ENCODE measurements at regions not wholly inside any gene's neighbourhood (a gene's known extent, or its start where the extent isn't known, plus 50 kb on each side); places are given as distances from the start of the nearest gene placed in this dataset.

DNA sequence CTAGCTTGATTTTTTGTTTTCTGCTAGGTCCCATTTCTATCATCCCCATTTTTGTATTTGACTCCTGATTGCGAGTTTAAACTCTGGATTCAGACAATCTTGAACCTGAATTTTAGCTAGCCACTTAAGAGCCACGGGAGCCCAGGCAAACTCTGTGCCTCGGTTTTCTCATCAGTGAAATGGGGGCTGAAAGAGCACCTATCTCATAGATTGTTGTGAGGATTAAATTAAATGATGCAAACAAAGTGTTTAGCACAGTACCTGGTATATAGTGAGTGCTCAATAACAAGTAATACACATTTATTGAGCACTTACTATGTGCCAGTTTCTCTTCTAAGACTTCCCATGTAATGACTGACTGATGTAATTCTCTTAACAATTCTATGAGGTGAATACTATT lies 158.1 kb upstream of the POU3F1 start (continued):
- TF ChIP-seq, protein P1, sequence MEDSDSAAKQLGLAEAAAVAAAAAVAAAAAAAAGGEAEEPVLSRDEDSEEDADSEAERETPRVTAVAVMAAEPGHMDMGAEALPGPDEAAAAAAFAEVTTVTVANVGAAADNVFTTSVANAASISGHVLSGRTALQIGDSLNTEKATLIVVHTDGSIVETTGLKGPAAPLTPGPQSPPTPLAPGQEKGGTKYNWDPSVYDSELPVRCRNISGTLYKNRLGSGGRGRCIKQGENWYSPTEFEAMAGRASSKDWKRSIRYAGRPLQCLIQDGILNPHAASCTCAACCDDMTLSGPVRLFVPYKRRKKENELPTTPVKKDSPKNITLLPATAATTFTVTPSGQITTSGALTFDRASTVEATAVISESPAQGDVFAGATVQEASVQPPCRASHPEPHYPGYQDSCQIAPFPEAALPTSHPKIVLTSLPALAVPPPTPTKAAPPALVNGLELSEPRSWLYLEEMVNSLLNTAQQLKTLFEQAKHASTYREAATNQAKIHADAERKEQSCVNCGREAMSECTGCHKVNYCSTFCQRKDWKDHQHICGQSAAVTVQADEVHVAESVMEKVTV (CRISPR knock-in tag; IDR thresholded peaks at IDR 0.05), result no peak
- no peak for TF ChIP-seq ADNP (tag; IDR thresholded peaks at IDR 0.05)
- no peak for TF ChIP-seq HDAC2 (IDR thresholded peaks at IDR 0.05)
- no peak for TF ChIP-seq ZNF175 (CRISPR knock-in tag; IDR thresholded peaks at IDR 0.05; ENCODE audit: low read depth)
- TF ChIP-seq KLF6 (CRISPR knock-in tag; IDR thresholded peaks at IDR 0.05; ENCODE audit: borderline replicate concordance), result no peak
- no peak for TF ChIP-seq LARP7 (IDR thresholded peaks at IDR 0.05)
- TF ChIP-seq, protein P2, sequence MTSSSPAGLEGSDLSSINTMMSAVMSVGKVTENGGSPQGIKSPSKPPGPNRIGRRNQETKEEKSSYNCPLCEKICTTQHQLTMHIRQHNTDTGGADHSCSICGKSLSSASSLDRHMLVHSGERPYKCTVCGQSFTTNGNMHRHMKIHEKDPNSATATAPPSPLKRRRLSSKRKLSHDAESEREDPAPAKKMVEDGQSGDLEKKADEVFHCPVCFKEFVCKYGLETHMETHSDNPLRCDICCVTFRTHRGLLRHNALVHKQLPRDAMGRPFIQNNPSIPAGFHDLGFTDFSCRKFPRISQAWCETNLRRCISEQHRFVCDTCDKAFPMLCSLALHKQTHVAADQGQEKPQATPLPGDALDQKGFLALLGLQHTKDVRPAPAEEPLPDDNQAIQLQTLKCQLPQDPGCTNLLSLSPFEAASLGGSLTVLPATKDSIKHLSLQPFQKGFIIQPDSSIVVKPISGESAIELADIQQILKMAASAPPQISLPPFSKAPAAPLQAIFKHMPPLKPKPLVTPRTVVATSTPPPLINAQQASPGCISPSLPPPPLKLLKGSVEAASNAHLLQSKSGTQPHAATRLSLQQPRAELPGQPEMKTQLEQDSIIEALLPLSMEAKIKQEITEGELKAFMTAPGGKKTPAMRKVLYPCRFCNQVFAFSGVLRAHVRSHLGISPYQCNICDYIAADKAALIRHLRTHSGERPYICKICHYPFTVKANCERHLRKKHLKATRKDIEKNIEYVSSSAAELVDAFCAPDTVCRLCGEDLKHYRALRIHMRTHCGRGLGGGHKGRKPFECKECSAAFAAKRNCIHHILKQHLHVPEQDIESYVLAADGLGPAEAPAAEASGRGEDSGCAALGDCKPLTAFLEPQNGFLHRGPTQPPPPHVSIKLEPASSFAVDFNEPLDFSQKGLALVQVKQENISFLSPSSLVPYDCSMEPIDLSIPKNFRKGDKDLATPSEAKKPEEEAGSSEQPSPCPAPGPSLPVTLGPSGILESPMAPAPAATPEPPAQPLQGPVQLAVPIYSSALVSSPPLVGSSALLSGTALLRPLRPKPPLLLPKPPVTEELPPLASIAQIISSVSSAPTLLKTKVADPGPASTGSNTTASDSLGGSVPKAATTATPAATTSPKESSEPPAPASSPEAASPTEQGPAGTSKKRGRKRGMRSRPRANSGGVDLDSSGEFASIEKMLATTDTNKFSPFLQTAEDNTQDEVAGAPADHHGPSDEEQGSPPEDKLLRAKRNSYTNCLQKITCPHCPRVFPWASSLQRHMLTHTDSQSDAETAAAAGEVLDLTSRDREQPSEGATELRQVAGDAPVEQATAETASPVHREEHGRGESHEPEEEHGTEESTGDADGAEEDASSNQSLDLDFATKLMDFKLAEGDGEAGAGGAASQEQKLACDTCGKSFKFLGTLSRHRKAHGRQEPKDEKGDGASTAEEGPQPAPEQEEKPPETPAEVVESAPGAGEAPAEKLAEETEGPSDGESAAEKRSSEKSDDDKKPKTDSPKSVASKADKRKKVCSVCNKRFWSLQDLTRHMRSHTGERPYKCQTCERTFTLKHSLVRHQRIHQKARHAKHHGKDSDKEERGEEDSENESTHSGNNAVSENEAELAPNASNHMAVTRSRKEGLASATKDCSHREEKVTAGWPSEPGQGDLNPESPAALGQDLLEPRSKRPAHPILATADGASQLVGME (CRISPR knock-in tag; IDR thresholded peaks at IDR 0.05), result no peak
- no peak for TF ChIP-seq ILF3 (IDR thresholded peaks at IDR 0.05; ENCODE audit: borderline replicate concordance)
- TF ChIP-seq, protein P3, sequence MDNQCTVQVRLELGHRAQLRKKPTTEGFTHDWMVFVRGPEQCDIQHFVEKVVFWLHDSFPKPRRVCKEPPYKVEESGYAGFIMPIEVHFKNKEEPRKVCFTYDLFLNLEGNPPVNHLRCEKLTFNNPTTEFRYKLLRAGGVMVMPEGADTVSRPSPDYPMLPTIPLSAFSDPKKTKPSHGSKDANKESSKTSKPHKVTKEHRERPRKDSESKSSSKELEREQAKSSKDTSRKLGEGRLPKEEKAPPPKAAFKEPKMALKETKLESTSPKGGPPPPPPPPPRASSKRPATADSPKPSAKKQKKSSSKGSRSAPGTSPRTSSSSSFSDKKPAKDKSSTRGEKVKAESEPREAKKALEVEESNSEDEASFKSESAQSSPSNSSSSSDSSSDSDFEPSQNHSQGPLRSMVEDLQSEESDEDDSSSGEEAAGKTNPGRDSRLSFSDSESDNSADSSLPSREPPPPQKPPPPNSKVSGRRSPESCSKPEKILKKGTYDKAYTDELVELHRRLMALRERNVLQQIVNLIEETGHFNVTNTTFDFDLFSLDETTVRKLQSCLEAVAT (IDR thresholded peaks at IDR 0.05), result peak in 1 of 2 experiments; percentile 22; a peak in 1 of 4 replicates
- TF ChIP-seq PHB2 (IDR thresholded peaks at IDR 0.05; ENCODE audit: low read depth), result no peak
- no peak for TF ChIP-seq MAFF (IDR thresholded peaks at IDR 0.05; ENCODE audit: low read length)
- no peak for TF ChIP-seq IRF2 (CRISPR knock-in tag; IDR thresholded peaks at IDR 0.05)
- TF ChIP-seq MEIS2 (IDR thresholded peaks at IDR 0.05; ENCODE audit: partially characterized antibody), result no peak
- TF ChIP-seq NFYB (IDR thresholded peaks at IDR 0.05; ENCODE audit: extremely low read depth, insufficient read length), result no peak
- no peak for TF ChIP-seq HMGN3 (IDR thresholded peaks at IDR 0.05; ENCODE audit: borderline replicate concordance, extremely low read depth, insufficient read length, low read depth, low read length)
- TF ChIP-seq, protein P4, sequence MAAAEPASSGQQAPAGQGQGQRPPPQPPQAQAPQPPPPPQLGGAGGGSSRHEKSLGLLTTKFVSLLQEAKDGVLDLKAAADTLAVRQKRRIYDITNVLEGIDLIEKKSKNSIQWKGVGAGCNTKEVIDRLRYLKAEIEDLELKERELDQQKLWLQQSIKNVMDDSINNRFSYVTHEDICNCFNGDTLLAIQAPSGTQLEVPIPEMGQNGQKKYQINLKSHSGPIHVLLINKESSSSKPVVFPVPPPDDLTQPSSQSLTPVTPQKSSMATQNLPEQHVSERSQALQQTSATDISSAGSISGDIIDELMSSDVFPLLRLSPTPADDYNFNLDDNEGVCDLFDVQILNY (CRISPR knock-in tag; IDR thresholded peaks at IDR 0.05), result no peak
- TF ChIP-seq ZNF174 (CRISPR knock-in tag; IDR thresholded peaks at IDR 0.05), result no peak
- TF ChIP-seq ZNF77 (CRISPR knock-in tag; IDR thresholded peaks at IDR 0.05), result no peak
- TF ChIP-seq NELFE (IDR thresholded peaks at IDR 0.05; ENCODE audit: insufficient read depth, insufficient read length), result no peak
- TF ChIP-seq, protein P5, sequence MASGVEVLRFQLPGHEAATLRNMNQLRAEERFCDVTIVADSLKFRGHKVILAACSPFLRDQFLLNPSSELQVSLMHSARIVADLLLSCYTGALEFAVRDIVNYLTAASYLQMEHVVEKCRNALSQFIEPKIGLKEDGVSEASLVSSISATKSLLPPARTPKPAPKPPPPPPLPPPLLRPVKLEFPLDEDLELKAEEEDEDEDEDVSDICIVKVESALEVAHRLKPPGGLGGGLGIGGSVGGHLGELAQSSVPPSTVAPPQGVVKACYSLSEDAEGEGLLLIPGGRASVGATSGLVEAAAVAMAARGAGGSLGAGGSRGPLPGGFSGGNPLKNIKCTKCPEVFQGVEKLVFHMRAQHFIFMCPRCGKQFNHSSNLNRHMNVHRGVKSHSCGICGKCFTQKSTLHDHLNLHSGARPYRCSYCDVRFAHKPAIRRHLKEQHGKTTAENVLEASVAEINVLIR (CRISPR knock-in tag; IDR thresholded peaks at IDR 0.05), result no peak

Data from K562 (cell line).